H9 (cell line): ENCODE measurements at regions not wholly inside any gene's neighbourhood (a gene's known extent, or its start where the extent isn't known, plus 50 kb on each side); places are given as distances from the start of the nearest gene placed in this dataset.
"Not testable (repeated sequence)": the region's sequence is repeated elsewhere in the genome, so short reads cannot be mapped to it uniquely, and the experiment has no call there.

Experiments used
- DNase-seq: peaks from one replicate; pipeline ENCODE4 v3.0.0-alpha.2; 2017
- H2AFZ ChIP-seq: one replicate; pipeline ENCODE4 v1.6.1; 2013; ENCODE audit warnings: mild to moderate bottlenecking, low read length, control low read depth, moderate library complexity
- H2AK5ac ChIP-seq: 2 replicates; pipeline ENCODE4 v1.6.1; 2013; ENCODE audit warnings: low read length, control low read depth, mixed read lengths; ENCODE audit not compliant: insufficient read length
- H2BK120ac ChIP-seq: one replicate; pipeline ENCODE4 v1.6.1; 2013; ENCODE audit warnings: low read depth, mild to moderate bottlenecking, low read length, control low read depth, inconsistent platforms; ENCODE audit not compliant: poor library complexity, severe bottlenecking
- H2BK12ac ChIP-seq: 2 replicates; pipeline ENCODE4 v1.6.1; 2013; ENCODE audit warnings: low read length, control low read depth, mixed read lengths, low read depth; ENCODE audit not compliant: insufficient read length
- H2BK15ac ChIP-seq: 2 replicates; pipeline ENCODE4 v1.6.1; 2013; ENCODE audit warnings: low read depth, low read length, control low read depth
- H2BK20ac ChIP-seq: one replicate; pipeline ENCODE4 v1.6.1; 2013; ENCODE audit warnings: low read depth, mild to moderate bottlenecking, low read length, control low read depth, inconsistent platforms; ENCODE audit not compliant: poor library complexity, severe bottlenecking
- H2BK5ac ChIP-seq: 2 replicates; pipeline ENCODE4 v1.6.1; 2013; ENCODE audit warnings: low read length, control low read depth, mixed read lengths; ENCODE audit not compliant: insufficient read length
- H3K14ac ChIP-seq: 2 replicates; pipeline ENCODE4 v1.6.1; 2013; ENCODE audit warnings: low read length, control low read depth; ENCODE audit not compliant: insufficient read depth
- H3K18ac ChIP-seq: 2 replicates; pipeline ENCODE4 v1.6.1; 2013; ENCODE audit warnings: low read depth, mild to moderate bottlenecking, mixed read lengths, low read length, control low read depth; ENCODE audit not compliant: insufficient read length
- H3K23ac ChIP-seq: 2 replicates; pipeline ENCODE4 v1.6.1; 2013; ENCODE audit warnings: low read length, control low read depth, mixed read lengths, low read depth; ENCODE audit not compliant: insufficient read length
- H3K23me2 ChIP-seq: 2 replicates; pipeline ENCODE4 v1.6.1; 2013; ENCODE audit warnings: low read depth, mild to moderate bottlenecking, mixed read lengths, low read length, control low read depth; ENCODE audit not compliant: insufficient read length, poor library complexity, severe bottlenecking
- H3K27ac ChIP-seq: 2 replicates; pipeline ENCODE4 v1.5.1; 2013; ENCODE audit warnings: low read length, control low read depth, mixed read lengths, low read depth; ENCODE audit not compliant: insufficient read length
- H3K27me3 ChIP-seq: 2 replicates; pipeline ENCODE4 v1.6.1; 2013; ENCODE audit warnings: low read length, control low read depth, inconsistent platforms; ENCODE audit not compliant: insufficient read depth
- H3K4ac ChIP-seq: 2 replicates; pipeline ENCODE4 v1.6.1; 2013; ENCODE audit warnings: low read depth, mild to moderate bottlenecking, control low read depth, inconsistent platforms, low read length, moderate library complexity
- H3K4me1 ChIP-seq: 2 replicates; pipeline ENCODE4 v1.6.1; 2013; ENCODE audit warnings: low read length, control low read depth, inconsistent platforms; ENCODE audit not compliant: insufficient read depth
- H3K4me2 ChIP-seq: 2 replicates; pipeline ENCODE4 v1.6.1; 2013; ENCODE audit warnings: low read length, control low read depth, mixed read lengths; ENCODE audit not compliant: insufficient read length, insufficient read depth
- H3K56ac ChIP-seq: 2 replicates; pipeline ENCODE4 v1.6.1; 2013; ENCODE audit warnings: low read depth, mild to moderate bottlenecking, mixed read lengths, low read length, control low read depth; ENCODE audit not compliant: insufficient read length
- H3K79me1 ChIP-seq: 2 replicates; pipeline ENCODE4 v1.6.1; 2013; ENCODE audit warnings: low read depth, mild to moderate bottlenecking, moderate library complexity, low read length, control low read depth, inconsistent platforms; ENCODE audit not compliant: insufficient read depth, poor library complexity, severe bottlenecking
- H3K79me2 ChIP-seq: 2 replicates; pipeline ENCODE4 v1.6.1; 2013; ENCODE audit warnings: low read length, control low read depth, inconsistent platforms; ENCODE audit not compliant: insufficient read depth
- H3K9ac ChIP-seq: 2 replicates; pipeline ENCODE4 v1.6.1; 2013; ENCODE audit warnings: low read length, control low read depth, mixed read lengths; ENCODE audit not compliant: insufficient read length; ENCODE audit errors: extremely low read depth
- H3K9me3 ChIP-seq: one replicate; pipeline ENCODE4 v1.6.1; 2013; ENCODE audit warnings: low read depth, low read length, inconsistent platforms; ENCODE audit not compliant: control insufficient read depth
- H3T11ph ChIP-seq: one replicate; pipeline ENCODE4 v1.6.1; 2013; ENCODE audit warnings: mild to moderate bottlenecking, low read length, control low read depth, inconsistent platforms
- H4K20me1 ChIP-seq: one replicate; pipeline ENCODE4 v1.6.1; 2013; ENCODE audit not compliant: control insufficient read depth, insufficient read length, insufficient read depth
- H4K5ac ChIP-seq: 2 replicates; pipeline ENCODE4 v1.6.1; 2013; ENCODE audit warnings: low read depth, mild to moderate bottlenecking, mixed read lengths, low read length, control low read depth; ENCODE audit not compliant: insufficient read length
- H4K8ac ChIP-seq: replicated peaks from 2 replicates; pipeline ENCODE4 v1.6.1; 2013; ENCODE audit warnings: low read length, control low read depth, mixed read lengths, low read depth; ENCODE audit not compliant: insufficient read length
- H4K91ac ChIP-seq: 2 replicates; pipeline ENCODE4 v1.6.1; 2013; ENCODE audit warnings: low read depth, mild to moderate bottlenecking, moderate library complexity, mixed read lengths, low read length, control low read depth; ENCODE audit not compliant: insufficient read length
- H3K27ac Mint-ChIP-seq, 3 experiments: 2 replicates in 2 of 3; 3 replicates in 1 of 3; pipeline ENCODE4 v1.8.0; 2020 to 2021; ENCODE audit warnings: mixed read lengths in 3 of 3, mild to moderate bottlenecking in 1 of 3, moderate library complexity in 1 of 3
- H3K27me3 Mint-ChIP-seq: 2 replicates; pipeline ENCODE4 v1.8.0; 2021; ENCODE audit warnings: low read depth, mild to moderate bottlenecking, moderate library complexity, mixed read lengths
- H3K36me3 Mint-ChIP-seq, 3 experiments: 2 replicates in 2 of 3; 3 replicates in 1 of 3; pipeline ENCODE4 v1.8.0; 2020 to 2021; ENCODE audit warnings: low read depth in 3 of 3, mixed read lengths in 3 of 3; ENCODE audit not compliant: insufficient read depth in 1 of 3
- H3K4me1 Mint-ChIP-seq, 2 experiments: 2 replicates each; pipeline ENCODE4 v1.8.0; 2020; ENCODE audit warnings: mixed read lengths in 2 of 2
- H3K4me3 Mint-ChIP-seq, 2 experiments: 2 replicates in 1 of 2; 3 replicates in 1 of 2; pipeline ENCODE4 v1.8.0; 2020 to 2021; ENCODE audit warnings: mild to moderate bottlenecking in 2 of 2, mixed read lengths in 2 of 2, moderate library complexity in 1 of 2
- H3K9me3 Mint-ChIP-seq, 2 experiments: 2 replicates in 1 of 2; 3 replicates in 1 of 2; pipeline ENCODE4 v1.8.0; 2020; ENCODE audit warnings: mild to moderate bottlenecking in 2 of 2, mixed read lengths in 2 of 2, moderate library complexity in 1 of 2
- CTCF ChIP-seq: fragments of 200-600 bp; sonication (generic); conservative IDR thresholded peaks from 3 replicates; pipeline ENCODE4 v1.8.0; 2021; ENCODE audit warnings: antibody characterized with exemption, mild to moderate bottlenecking
- WGBS: extraction: QIAGEN DNeasy Blood & Tissue Kit; methylation state at CpG from one replicate; pipeline ENCODE4 v1.1.7; 2013; ENCODE audit warnings: missing lambda C conversion rate, low lambda C conversion rate, mixed read lengths; ENCODE audit not compliant: insufficient read length; ENCODE audit errors: extremely low coverage; 5-methylcytosine and 5-hydroxymethylcytosine counted together

- no peaks in the 10 kb centered on the region for H3K27me3 ChIP-seq
- H3K18ac ChIP-seq = no peak overlapping the region
- no peak for DNase-seq
- H3K23me2 ChIP-seq = no peaks in the 10 kb centered on the region
- no peak overlapping the region for H3K4me2 ChIP-seq
- H4K20me1 ChIP-seq = no peaks in the 10 kb centered on the region
- H2BK120ac ChIP-seq = no peak overlapping the region
- Mint-ChIP-seq H3K4me3 (no peak overlapping the region), H3K27me3 (no peaks in the 10 kb centered on the region; the same call in 1 of the 2 replicates), H3K9me3 (peaks cover 5 to 9% of the 10 kb centered on the region in 2 experiments), H3K36me3 (peaks cover 6 to 8% (median 7%) of the 10 kb centered on the region in 3 experiments; a peak in 5 of 7 replicates), H3K4me1 (peaks cover 4 to 6% of the 10 kb centered on the region in 2 experiments; a peak in 3 of 4 replicates), H3K27ac (no peak overlapping the region)
- no peak overlapping the region for H4K8ac ChIP-seq
- no peak overlapping the region for H2AFZ ChIP-seq
- no peak overlapping the region for H2BK15ac ChIP-seq
- H4K5ac ChIP-seq = no peak overlapping the region
- H3K79me2 ChIP-seq = no peaks in the 10 kb centered on the region
- no peak for TF ChIP-seq CTCF
- H3K23ac ChIP-seq = no peak overlapping the region
- no peak overlapping the region for H3K4ac ChIP-seq
- no peaks in the 10 kb centered on the region for H3K79me1 ChIP-seq
- H3K9ac ChIP-seq = no peak overlapping the region
- no peak overlapping the region for H3T11ph ChIP-seq
- H2AK5ac ChIP-seq = no peak overlapping the region
- H3K27ac ChIP-seq = no peak overlapping the region
- WGBS = no CpG with 5 or more reads among the region's 1 CpG
- H2BK20ac ChIP-seq = no peak overlapping the region
- H3K56ac ChIP-seq = no peak overlapping the region
- no peak overlapping the region for H2BK12ac ChIP-seq
- no peak overlapping the region for H2BK5ac ChIP-seq
- no peak overlapping the region for H4K91ac ChIP-seq
- H3K4me1 ChIP-seq = no peaks in the 10 kb centered on the region
- H3K9me3 ChIP-seq = no peaks in the 10 kb centered on the region
- no peak overlapping the region for H3K14ac ChIP-seq
These were observed 66.0 kb upstream of the ACYP2 start for GRCh38 chr2:54049365-54049764.

DNA sequence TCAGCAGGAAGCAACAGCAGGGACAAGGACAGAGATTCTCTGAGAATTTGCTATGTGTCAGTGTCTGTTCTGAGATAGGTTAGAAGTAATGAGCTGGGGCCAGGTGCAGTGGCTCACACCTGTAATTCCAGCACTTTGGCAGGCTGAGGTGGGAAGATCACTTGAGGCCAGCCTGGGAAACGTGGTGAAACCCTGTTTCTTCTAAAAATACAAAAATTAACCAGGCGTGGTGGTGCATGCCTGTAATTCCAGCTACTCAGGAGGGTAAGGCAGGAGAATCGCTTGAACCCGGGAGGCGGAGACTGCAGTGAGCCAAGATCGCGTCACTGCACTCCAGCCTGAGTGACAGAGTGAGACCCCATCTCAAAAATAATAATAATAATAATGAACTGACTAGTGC, 66.5 kb upstream of the ACYP2 start:
- no CpG with 5 or more reads among the region's 7 CpGs for WGBS

More for the DNA sequence above, 66.5 kb upstream of the ACYP2 start:
- H3T11ph ChIP-seq, H3K9ac ChIP-seq, H4K91ac ChIP-seq, H3K4ac ChIP-seq, H3K23ac ChIP-seq, H3K79me1 ChIP-seq, H3K9me3 ChIP-seq, H3K4me1 Mint-ChIP-seq, H3K56ac ChIP-seq, H3K4me3 Mint-ChIP-seq, H3K79me2 ChIP-seq, H2BK20ac ChIP-seq, H3K14ac ChIP-seq, H2BK15ac ChIP-seq, H4K8ac ChIP-seq, H4K20me1 ChIP-seq, H3K18ac ChIP-seq, H3K36me3 Mint-ChIP-seq, DNase-seq, H3K27me3 Mint-ChIP-seq, H2BK120ac ChIP-seq, H4K5ac ChIP-seq, H2AK5ac ChIP-seq, H3K27ac Mint-ChIP-seq, H2BK5ac ChIP-seq, H3K4me1 ChIP-seq, H2AFZ ChIP-seq, H3K23me2 ChIP-seq, H3K4me2 ChIP-seq, H3K27me3 ChIP-seq, H3K27ac ChIP-seq, H2BK12ac ChIP-seq: not testable (repeated sequence)
- H3K9me3 Mint-ChIP-seq = peaks cover 5 to 13% of the 10 kb centered on the region in 2 experiments
